HG02981 (cell line): ENCODE measurements at regions not wholly inside any gene's neighbourhood (a gene's known extent, or its start where the extent isn't known, plus 50 kb on each side); places are given as distances from the start of the nearest gene placed in this dataset.
"Not testable (repeated sequence)": the region's sequence is repeated elsewhere in the genome, so short reads cannot be mapped to it uniquely, and the experiment has no call there.

Experiments
- ATAC-seq: cut with Tn5 transposase; IDR thresholded peaks from one replicate; pipeline ENCODE4 v1.9.1; 2021; ENCODE audit warnings: mild to moderate bottlenecking, moderate library complexity; ENCODE audit not compliant: unreplicated experiment

GRCh38 chr5:164185000-164185399 lies 679.6 kb downstream of the MAT2B start:
- no peak for ATAC-seq

- no peak for ATAC-seq
These were observed 681.1 kb downstream of the MAT2B start for GRCh38 chr5:164186550-164186949.

- no peak for ATAC-seq
These were observed 682.4 kb downstream of the MAT2B start for GRCh38 chr5:164187785-164188184.

GRCh38 chr5:164188733-164189148 lies 683.3 kb downstream of the MAT2B start:
- no peak for ATAC-seq

GRCh38 chr5:164191240-164191639 lies 685.8 kb downstream of the MAT2B start:
- ATAC-seq: no peak

GRCh38 chr5:164202338-164202737 lies 696.9 kb downstream of the MAT2B start:
- no peak for ATAC-seq

GRCh38 chr5:164203581-164204225 lies 698.3 kb downstream of the MAT2B start:
- no peak for ATAC-seq

- ATAC-seq: no peak
These were observed 699.0 kb downstream of the MAT2B start for GRCh38 chr5:164204338-164204946.

- no peak for ATAC-seq
These were observed 700.8 kb downstream of the MAT2B start for GRCh38 chr5:164206196-164206595.

- no peak for ATAC-seq
These were observed 702.2 kb downstream of the MAT2B start for GRCh38 chr5:164207646-164208045.

GRCh38 chr5:164210491-164210890 lies 705.1 kb downstream of the MAT2B start:
- no peak for ATAC-seq

- ATAC-seq: no peak
These were observed 709.3 kb downstream of the MAT2B start for GRCh38 chr5:164214698-164215097.

GRCh38 chr5:164217464-164217863 lies 712.0 kb downstream of the MAT2B start:
- no peak for ATAC-seq

- no peak for ATAC-seq
These were observed 715.1 kb downstream of the MAT2B start for GRCh38 chr5:164220522-164220921.

- no peak for ATAC-seq
These were observed 718.8 kb downstream of the MAT2B start for GRCh38 chr5:164224236-164224635.

GRCh38 chr5:164224772-164225171 lies 719.4 kb downstream of the MAT2B start:
- no peak for ATAC-seq

- no peak for ATAC-seq
These were observed 724.9 kb downstream of the MAT2B start for GRCh38 chr5:164230341-164230740.

GRCh38 chr5:164233791-164234190 lies 728.4 kb downstream of the MAT2B start:
- no peak for ATAC-seq

- ATAC-seq: no peak
These were observed 728.9 kb downstream of the MAT2B start for GRCh38 chr5:164234321-164234720.

- ATAC-seq: no peak
These were observed 730.0 kb downstream of the MAT2B start for GRCh38 chr5:164235300-164235891.

- ATAC-seq: no peak
These were observed 732.1 kb downstream of the MAT2B start for GRCh38 chr5:164237486-164237885.

GRCh38 chr5:164251781-164252180 lies 746.4 kb downstream of the MAT2B start:
- not testable (repeated sequence) for ATAC-seq
